Activated naive CD4-positive, alpha-beta T cell treated with anti-CD3 and anti-CD28 coated beads, Interleukin-2, amount 50 U/mL, for 24 hours (primary cell): ENCODE measurements at regions not wholly inside any gene's neighbourhood (a gene's known extent, or its start where the extent isn't known, plus 50 kb on each side); places are given as distances from the start of the nearest gene placed in this dataset.
"Not testable (repeated sequence)": the region's sequence is repeated elsewhere in the genome, so short reads cannot be mapped to it uniquely, and the experiment has no call there.

Experiments
- H3K27ac Mint-ChIP-seq: one replicate; pipeline ENCODE4 v1.8.0; 2021; ENCODE audit warnings: mild to moderate bottlenecking, mixed read lengths
- H3K27me3 Mint-ChIP-seq: one replicate; pipeline ENCODE4 v1.8.0; 2021; ENCODE audit warnings: mixed read lengths
- H3K36me3 Mint-ChIP-seq: one replicate; pipeline ENCODE4 v1.8.0; 2021; ENCODE audit warnings: mixed read lengths
- H3K4me1 Mint-ChIP-seq: one replicate; pipeline ENCODE4 v1.8.0; 2021; ENCODE audit warnings: mixed read lengths
- H3K4me3 Mint-ChIP-seq: one replicate; pipeline ENCODE4 v1.8.0; 2021; ENCODE audit warnings: mild to moderate bottlenecking, mixed read lengths
- H3K9me3 Mint-ChIP-seq: one replicate; pipeline ENCODE4 v1.8.0; 2021; ENCODE audit warnings: mixed read lengths

- Mint-ChIP-seq H3K4me3 (no peak overlapping the region), H3K4me1 (no peaks in the 10 kb centered on the region), H3K27me3 (no peaks in the 10 kb centered on the region), H3K27ac (no peak overlapping the region), H3K9me3 (peaks cover 12% of the 10 kb centered on the region), H3K36me3 (no peaks in the 10 kb centered on the region)
Measured at GRCh38 chr2:51920509-51920908, 888.6 kb upstream of the NRXN1 start.

GRCh38 chr2:51919395-51919794 is 887.5 kb upstream of the NRXN1 start:
- no peaks in the 10 kb centered on the region for H3K4me1 Mint-ChIP-seq
- H3K9me3 Mint-ChIP-seq = peaks cover 18% of the 10 kb centered on the region
- H3K36me3 Mint-ChIP-seq = no peaks in the 10 kb centered on the region
- H3K27ac Mint-ChIP-seq = no peak overlapping the region
- no peak overlapping the region for H3K4me3 Mint-ChIP-seq
- no peaks in the 10 kb centered on the region for H3K27me3 Mint-ChIP-seq

- Mint-ChIP-seq H3K27me3 (no peaks in the 10 kb centered on the region), H3K4me1 (no peaks in the 10 kb centered on the region), H3K36me3 (no peaks in the 10 kb centered on the region), H3K27ac (no peak overlapping the region), H3K4me3 (no peak overlapping the region), H3K9me3 (peaks cover 26% of the 10 kb centered on the region)
Measured at GRCh38 chr2:51918113-51918512, 886.2 kb upstream of the NRXN1 start.

- H3K36me3 Mint-ChIP-seq = no peaks in the 10 kb centered on the region
Measured at GRCh38 chr2:51903728-51904127, 871.8 kb upstream of the NRXN1 start.

GRCh38 chr2:51899643-51900042 is 867.7 kb upstream of the NRXN1 start:
- no peak overlapping the region for H3K27ac Mint-ChIP-seq
- no peaks in the 10 kb centered on the region for H3K27me3 Mint-ChIP-seq
- no peak overlapping the region for H3K4me3 Mint-ChIP-seq
- H3K36me3 Mint-ChIP-seq = no peaks in the 10 kb centered on the region
- H3K4me1 Mint-ChIP-seq = no peaks in the 10 kb centered on the region
- peaks cover 5% of the 10 kb centered on the region for H3K9me3 Mint-ChIP-seq

More at GRCh38 chr2:51903728-51904127, 871.8 kb upstream of the NRXN1 start:
- no peak overlapping the region for H3K4me3 Mint-ChIP-seq
- H3K9me3 Mint-ChIP-seq = peaks cover 5% of the 10 kb centered on the region
- H3K4me1 Mint-ChIP-seq = no peaks in the 10 kb centered on the region
- H3K27me3 Mint-ChIP-seq = no peaks in the 10 kb centered on the region
- no peak overlapping the region for H3K27ac Mint-ChIP-seq

GRCh38 chr2:51894584-51894983 is 862.7 kb upstream of the NRXN1 start:
- H3K36me3 Mint-ChIP-seq, H3K4me1 Mint-ChIP-seq, H3K4me3 Mint-ChIP-seq, H3K27me3 Mint-ChIP-seq, H3K9me3 Mint-ChIP-seq, H3K27ac Mint-ChIP-seq: not testable (repeated sequence)

GRCh38 chr2:51888120-51888519 is 856.2 kb upstream of the NRXN1 start:
- H3K4me1 Mint-ChIP-seq = no peaks in the 10 kb centered on the region

GRCh38 chr2:51881673-51882072 is 849.7 kb upstream of the NRXN1 start:
- Mint-ChIP-seq H3K27me3 (no peaks in the 10 kb centered on the region), H3K4me1 (no peaks in the 10 kb centered on the region), H3K36me3 (no peaks in the 10 kb centered on the region), H3K9me3 (peaks cover 5% of the 10 kb centered on the region), H3K27ac (no peak overlapping the region), H3K4me3 (no peak overlapping the region)

More at GRCh38 chr2:51888120-51888519, 856.2 kb upstream of the NRXN1 start:
- Mint-ChIP-seq H3K27me3 (no peaks in the 10 kb centered on the region), H3K36me3 (no peaks in the 10 kb centered on the region), H3K27ac (no peak overlapping the region), H3K4me3 (no peak overlapping the region), H3K9me3 (no peaks in the 10 kb centered on the region)

GRCh38 chr2:51880153-51880552 is 848.2 kb upstream of the NRXN1 start:
- Mint-ChIP-seq H3K27me3 (no peaks in the 10 kb centered on the region), H3K27ac (no peak overlapping the region), H3K9me3 (peaks cover 6% of the 10 kb centered on the region), H3K36me3 (no peaks in the 10 kb centered on the region), H3K4me1 (no peaks in the 10 kb centered on the region), H3K4me3 (no peak overlapping the region)

- H3K4me1 Mint-ChIP-seq = no peaks in the 10 kb centered on the region
- no peaks in the 10 kb centered on the region for H3K27me3 Mint-ChIP-seq
- no peaks in the 10 kb centered on the region for H3K36me3 Mint-ChIP-seq
- H3K9me3 Mint-ChIP-seq = no peaks in the 10 kb centered on the region
- H3K27ac Mint-ChIP-seq = no peak overlapping the region
- H3K4me3 Mint-ChIP-seq = no peak overlapping the region
Measured at GRCh38 chr2:51866361-51866760, 834.4 kb upstream of the NRXN1 start.

- Mint-ChIP-seq H3K27me3 (no peaks in the 10 kb centered on the region), H3K27ac (no peak overlapping the region), H3K4me3 (no peak overlapping the region), H3K4me1 (no peaks in the 10 kb centered on the region), H3K36me3 (no peaks in the 10 kb centered on the region), H3K9me3 (no peaks in the 10 kb centered on the region)
Measured at GRCh38 chr2:51859260-51859659, 827.3 kb upstream of the NRXN1 start.

- no peak overlapping the region for H3K27ac Mint-ChIP-seq
- H3K27me3 Mint-ChIP-seq = no peaks in the 10 kb centered on the region
- H3K36me3 Mint-ChIP-seq = no peaks in the 10 kb centered on the region
- no peak overlapping the region for H3K4me3 Mint-ChIP-seq
- H3K9me3 Mint-ChIP-seq = no peaks in the 10 kb centered on the region
- H3K4me1 Mint-ChIP-seq = no peaks in the 10 kb centered on the region
Measured at GRCh38 chr2:51855683-51856082, 823.8 kb upstream of the NRXN1 start.

GRCh38 chr2:51846796-51847195 is 814.9 kb upstream of the NRXN1 start:
- peaks cover 9% of the 10 kb centered on the region for H3K9me3 Mint-ChIP-seq
- no peaks in the 10 kb centered on the region for H3K27me3 Mint-ChIP-seq
- no peak overlapping the region for H3K27ac Mint-ChIP-seq
- H3K4me1 Mint-ChIP-seq = no peaks in the 10 kb centered on the region
- H3K36me3 Mint-ChIP-seq = no peaks in the 10 kb centered on the region
- H3K4me3 Mint-ChIP-seq = no peak overlapping the region

GRCh38 chr2:51846018-51846417 is 814.1 kb upstream of the NRXN1 start:
- no peaks in the 10 kb centered on the region for H3K27me3 Mint-ChIP-seq
- H3K36me3 Mint-ChIP-seq = no peaks in the 10 kb centered on the region
- peaks cover 9% of the 10 kb centered on the region for H3K9me3 Mint-ChIP-seq
- no peak overlapping the region for H3K27ac Mint-ChIP-seq
- no peak overlapping the region for H3K4me3 Mint-ChIP-seq
- no peaks in the 10 kb centered on the region for H3K4me1 Mint-ChIP-seq

GRCh38 chr2:51844596-51844995 is 812.7 kb upstream of the NRXN1 start:
- no peaks in the 10 kb centered on the region for H3K36me3 Mint-ChIP-seq
- no peak overlapping the region for H3K27ac Mint-ChIP-seq
- H3K27me3 Mint-ChIP-seq = no peaks in the 10 kb centered on the region
- H3K9me3 Mint-ChIP-seq = peaks cover 10% of the 10 kb centered on the region
- no peaks in the 10 kb centered on the region for H3K4me1 Mint-ChIP-seq
- no peak overlapping the region for H3K4me3 Mint-ChIP-seq

- H3K27ac Mint-ChIP-seq = peak overlapping the region; percentile 31
- no peaks in the 10 kb centered on the region for H3K4me1 Mint-ChIP-seq
- no peaks in the 10 kb centered on the region for H3K36me3 Mint-ChIP-seq
- H3K4me3 Mint-ChIP-seq = no peak overlapping the region
- no peaks in the 10 kb centered on the region for H3K27me3 Mint-ChIP-seq
- H3K9me3 Mint-ChIP-seq = no peaks in the 10 kb centered on the region
Measured at GRCh38 chr2:51829477-51829876, 797.5 kb upstream of the NRXN1 start.

GRCh38 chr2:51825823-51826222 is 793.9 kb upstream of the NRXN1 start:
- no peaks in the 10 kb centered on the region for H3K36me3 Mint-ChIP-seq
- no peak overlapping the region for H3K27ac Mint-ChIP-seq
- no peaks in the 10 kb centered on the region for H3K27me3 Mint-ChIP-seq
- peaks cover 9% of the 10 kb centered on the region for H3K9me3 Mint-ChIP-seq
- no peaks in the 10 kb centered on the region for H3K4me1 Mint-ChIP-seq
- H3K4me3 Mint-ChIP-seq = no peak overlapping the region
